HEK293 (cell line): ENCODE measurements at regions not wholly inside any gene's neighbourhood (a gene's known extent, or its start where the extent isn't known, plus 50 kb on each side); places are given as distances from the start of the nearest gene placed in this dataset.

Experiments
- CTCF ChIP-seq: fragments of 450-650 bp; formaldehyde crosslinking; IDR thresholded peaks from 2 replicates; pipeline ENCODE4 v1.5.1; 2016; ENCODE audit warnings: missing biosample characterization, missing genetic modification characterization
- ELK4 ChIP-seq: IDR thresholded peaks from 2 replicates; pipeline ENCODE4 v1.6.1; 2011; ENCODE audit warnings: mild to moderate bottlenecking, low read depth, low read length, borderline replicate concordance
- GLI2 ChIP-seq: fragments of 450-650 bp; formaldehyde crosslinking; IDR thresholded peaks from 2 replicates; pipeline ENCODE4; 2017; ENCODE audit warnings: missing biosample characterization, missing genetic modification characterization, low read depth, borderline replicate concordance
- HOXD13 ChIP-seq: sonication (generic); formaldehyde crosslinking; IDR thresholded peaks from 2 replicates; pipeline ENCODE4 v1.8.0; 2022; ENCODE audit warnings: missing genetic modification reagents, borderline replicate concordance
- YY1 ChIP-seq: fragments of 450-650 bp; formaldehyde crosslinking; IDR thresholded peaks from 2 replicates; pipeline ENCODE4 v1.5.1; 2018; ENCODE audit warnings: missing biosample characterization, missing genetic modification characterization
- ZBTB1 ChIP-seq: fragments of 450-650 bp; formaldehyde crosslinking; IDR thresholded peaks from 2 replicates; pipeline ENCODE4 v1.5.1; 2016; ENCODE audit warnings: missing biosample characterization, missing genetic modification characterization
- ZBTB21 ChIP-seq: fragments of 450-650 bp; formaldehyde crosslinking; IDR thresholded peaks from 2 replicates; pipeline ENCODE4 v1.5.1; 2017; ENCODE audit warnings: missing biosample characterization, missing genetic modification characterization
- ZNF121 ChIP-seq: fragments of 450-650 bp; formaldehyde crosslinking; IDR thresholded peaks from 2 replicates; pipeline ENCODE4 v1.5.1; 2016; ENCODE audit warnings: missing biosample characterization, missing genetic modification characterization
- ZNF133 ChIP-seq: fragments of 450-650 bp; formaldehyde crosslinking; IDR thresholded peaks from 2 replicates; pipeline ENCODE4 v1.5.1; 2016; ENCODE audit warnings: missing biosample characterization, missing genetic modification characterization
- ZNF280C ChIP-seq: fragments of 450-650 bp; formaldehyde crosslinking; IDR thresholded peaks from 2 replicates; pipeline ENCODE4 v1.5.1; 2016; ENCODE audit warnings: missing biosample characterization, missing genetic modification characterization
- ZNF791 ChIP-seq: fragments of 450-650 bp; formaldehyde crosslinking; IDR thresholded peaks from 2 replicates; pipeline ENCODE4 v1.5.1; 2016; ENCODE audit warnings: missing biosample characterization, missing genetic modification characterization

- TF ChIP-seq GLI2 (tag by site-specific recombination), result peak; percentile 87
- TF ChIP-seq ZNF133, result peak; percentile 42; the same call in 1 of the 2 replicates
- TF ChIP-seq CTCF (tag by site-specific recombination), result no peak
- TF ChIP-seq ZNF121 (tag by site-specific recombination), result peak; percentile 62; the same call in 1 of the 2 replicates
- no peak for TF ChIP-seq ZNF791 (tag by site-specific recombination)
- no peak for TF ChIP-seq ZNF280C
- no peak for TF ChIP-seq ZBTB1 (tag by site-specific recombination)
- TF ChIP-seq ELK4, result no peak
- 0 out of 2 replicates have a peak, but pooled peaks have one; percentile 41 for TF ChIP-seq HOXD13 (CRISPR knock-in tag)
- no peak for TF ChIP-seq ZBTB21 (tag by site-specific recombination)
- no peak for TF ChIP-seq YY1 (tag by site-specific recombination)
Observed at GRCh38 chr5:82406205-82406773, 128.1 kb upstream of the RPS23 start.
